ENCODE measurements at regions not wholly inside any gene's neighbourhood (a gene's known extent, or its start where the extent isn't known, plus 50 kb on each side); places are given as distances from the start of the nearest gene placed in this dataset.

- no peaks in the 10 kb centered on the region for H3K36me3 ChIP-seq (ENCODE audit: control insufficient read depth, insufficient read depth, low read length)
- no peak overlapping the region for H3K4me3 ChIP-seq (ENCODE audit: low read depth, low read length)
- TF ChIP-seq CTCF (IDR thresholded peaks at IDR 0.05; ENCODE audit: insufficient read depth, low read depth, low read length), result no peak
- POLR2A ChIA-PET, result no interaction called here
- H3K27me3 ChIP-seq (ENCODE audit: control insufficient read depth, insufficient read depth, low read length), result no peaks in the 10 kb centered on the region
- CTCF ChIA-PET, result no interaction called here
- no peak for DNase-seq (ENCODE audit: low read depth)
These were observed 553.2 kb downstream of the VRK1 start for GRCh38 chr14:97350415-97350814.

- ChIA-PET CTCF (no interaction called here), POLR2A (no interaction called here)
- no peak for DNase-seq (ENCODE audit: low read depth)
- H3K36me3 ChIP-seq (ENCODE audit: control insufficient read depth, insufficient read depth, low read length), result no peaks in the 10 kb centered on the region
- H3K4me3 ChIP-seq (ENCODE audit: low read depth, low read length), result no peak overlapping the region
- no peak for TF ChIP-seq CTCF (IDR thresholded peaks at IDR 0.05; ENCODE audit: insufficient read depth, low read depth, low read length)
- no peaks in the 10 kb centered on the region for H3K27me3 ChIP-seq (ENCODE audit: control insufficient read depth, insufficient read depth, low read length)
These were observed 553.9 kb downstream of the VRK1 start for GRCh38 chr14:97350894-97351731.

GRCh38 chr14:97353102-97353501, 555.9 kb downstream of the VRK1 start:
- Histone ChIP-seq H3K4me3 (ENCODE audit: low read depth, low read length) (no peak overlapping the region), H3K36me3 (ENCODE audit: control insufficient read depth, insufficient read depth, low read length) (no peaks in the 10 kb centered on the region), H3K27me3 (ENCODE audit: control insufficient read depth, insufficient read depth, low read length) (no peaks in the 10 kb centered on the region)
- no peak for TF ChIP-seq CTCF (IDR thresholded peaks at IDR 0.05; ENCODE audit: insufficient read depth, low read depth, low read length)
- ChIA-PET POLR2A (no interaction called here), CTCF (no interaction called here)
- DNase-seq (ENCODE audit: low read depth), result no peak

- Histone ChIP-seq H3K27me3 (ENCODE audit: control insufficient read depth, insufficient read depth, low read length) (no peaks in the 10 kb centered on the region), H3K4me3 (ENCODE audit: low read depth, low read length) (no peak overlapping the region), H3K36me3 (ENCODE audit: control insufficient read depth, insufficient read depth, low read length) (no peaks in the 10 kb centered on the region)
- ChIA-PET POLR2A (no interaction called here), CTCF (no interaction called here)
- no peak for TF ChIP-seq CTCF (IDR thresholded peaks at IDR 0.05; ENCODE audit: insufficient read depth, low read depth, low read length)
- no peak for DNase-seq (ENCODE audit: low read depth)
These were observed 557.0 kb downstream of the VRK1 start for GRCh38 chr14:97354119-97354722.

GRCh38 chr14:97359341-97359740, 562.2 kb downstream of the VRK1 start:
- no peaks in the 10 kb centered on the region for H3K36me3 ChIP-seq (ENCODE audit: control insufficient read depth, insufficient read depth, low read length)
- POLR2A ChIA-PET, result no interaction called here
- DNase-seq (ENCODE audit: low read depth), result no peak
- H3K27me3 ChIP-seq (ENCODE audit: control insufficient read depth, insufficient read depth, low read length), result no peaks in the 10 kb centered on the region
- CTCF ChIA-PET, result no interaction called here
- TF ChIP-seq CTCF (IDR thresholded peaks at IDR 0.05; ENCODE audit: insufficient read depth, low read depth, low read length), result no peak
- no peak overlapping the region for H3K4me3 ChIP-seq (ENCODE audit: low read depth, low read length)
